Parathyroid adenoma (tissue), 2 donors: ENCODE measurements at regions not wholly inside any gene's neighbourhood (a gene's known extent, or its start where the extent isn't known, plus 50 kb on each side); places are given as distances from the start of the nearest gene placed in this dataset.
"Not testable (repeated sequence)": the region's sequence is repeated elsewhere in the genome, so short reads cannot be mapped to it uniquely, and the experiment has no call there.

Experiments used
- H2AFZ ChIP-seq: fragments of 300-600 bp; sonication (generic); one replicate; pipeline ENCODE4 v1.7.0; 2017; ENCODE audit warnings: antibody characterized with exemption, mild to moderate bottlenecking
- H3K27ac ChIP-seq: fragments of 300-600 bp; sonication (generic); one replicate; pipeline ENCODE4 v1.7.0; 2017
- H3K27me3 ChIP-seq: fragments of 300-600 bp; sonication (generic); one replicate; pipeline ENCODE4 v1.7.0; 2017; ENCODE audit warnings: low read length; ENCODE audit not compliant: control insufficient read depth, insufficient read depth
- H3K36me3 ChIP-seq: fragments of 300-600 bp; sonication (generic); one replicate; pipeline ENCODE4 v1.7.0; 2017; ENCODE audit warnings: low read length; ENCODE audit not compliant: control insufficient read depth, insufficient read depth
- H3K4me1 ChIP-seq: fragments of 300-600 bp; sonication (generic); one replicate; pipeline ENCODE4 v1.7.0; 2017; ENCODE audit warnings: control low read depth
- H3K4me2 ChIP-seq: fragments of 300-600 bp; sonication (generic); one replicate; pipeline ENCODE4 v1.7.0; 2017; ENCODE audit warnings: low read length
- H3K4me3 ChIP-seq: fragments of 300-600 bp; sonication (generic); one replicate; pipeline ENCODE4 v1.7.0; 2017; ENCODE audit warnings: low read depth, low read length
- H3K79me2 ChIP-seq: fragments of 300-600 bp; sonication (generic); one replicate; pipeline ENCODE4 v1.7.0; 2017; ENCODE audit warnings: control low read depth
- H3K9ac ChIP-seq: fragments of 300-600 bp; sonication (generic); one replicate; pipeline ENCODE4 v1.7.0; 2017; ENCODE audit warnings: mild to moderate bottlenecking
- H3K9me3 ChIP-seq: fragments of 300-600 bp; sonication (generic); one replicate; pipeline ENCODE4 v1.7.0; 2017; ENCODE audit warnings: low read length; ENCODE audit not compliant: control insufficient read depth
- CTCF ChIP-seq: fragments of 300-600 bp; sonication (generic); IDR thresholded peaks from one replicate; pipeline ENCODE4 v1.7.0; 2017; ENCODE audit warnings: antibody characterized with exemption, mild to moderate bottlenecking
- donor health status: primary hyperparathyroidism.

- Histone ChIP-seq H3K27ac (no peak overlapping the region), H3K4me1 (no peaks in the 10 kb centered on the region), H3K79me2 (no peaks in the 10 kb centered on the region), H3K4me2 (no peak overlapping the region), H3K27me3 (no peaks in the 10 kb centered on the region), H2AFZ (no peak overlapping the region), H3K4me3 (no peak overlapping the region), H3K9ac (no peak overlapping the region), H3K36me3 (no peaks in the 10 kb centered on the region), H3K9me3 (no peaks in the 10 kb centered on the region)
- no peak for TF ChIP-seq CTCF
These were observed 255.9 kb downstream of the C11orf87 start for GRCh38 chr11:109677876-109678275.

- Histone ChIP-seq H3K36me3 (no peaks in the 10 kb centered on the region), H3K9me3 (no peaks in the 10 kb centered on the region), H3K27me3 (no peaks in the 10 kb centered on the region), H3K4me1 (no peaks in the 10 kb centered on the region), H2AFZ (no peak overlapping the region), H3K9ac (no peak overlapping the region), H3K4me2 (no peak overlapping the region), H3K27ac (no peak overlapping the region), H3K4me3 (no peak overlapping the region), H3K79me2 (no peaks in the 10 kb centered on the region)
- TF ChIP-seq CTCF = no peak
These were observed 258.1 kb downstream of the C11orf87 start for GRCh38 chr11:109680127-109680526.

DNA sequence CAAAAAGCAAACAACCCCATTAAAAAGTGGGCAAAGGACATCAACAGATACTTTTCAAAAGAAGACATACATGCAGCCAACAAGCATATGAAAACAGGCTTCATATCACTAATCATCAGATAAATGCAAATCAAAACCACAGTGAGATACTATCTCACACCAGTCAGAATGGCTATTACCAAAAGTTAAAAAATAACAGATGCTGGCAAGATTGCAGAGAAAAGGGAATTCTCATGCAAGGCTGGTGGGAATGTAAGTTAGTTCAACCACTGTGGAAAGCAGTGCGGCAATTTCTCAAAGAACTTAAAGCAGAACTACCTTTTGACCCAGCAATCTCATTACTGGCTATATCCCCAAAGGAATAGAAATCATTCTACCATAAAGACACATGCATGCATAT, 260.8 kb downstream of the C11orf87 start:
- not testable (repeated sequence) for H3K4me3 ChIP-seq, H2AFZ ChIP-seq, H3K9me3 ChIP-seq, H3K4me2 ChIP-seq, H3K9ac ChIP-seq, H3K79me2 ChIP-seq, H3K4me1 ChIP-seq, H3K36me3 ChIP-seq, H3K27me3 ChIP-seq, H3K27ac ChIP-seq

DNA sequence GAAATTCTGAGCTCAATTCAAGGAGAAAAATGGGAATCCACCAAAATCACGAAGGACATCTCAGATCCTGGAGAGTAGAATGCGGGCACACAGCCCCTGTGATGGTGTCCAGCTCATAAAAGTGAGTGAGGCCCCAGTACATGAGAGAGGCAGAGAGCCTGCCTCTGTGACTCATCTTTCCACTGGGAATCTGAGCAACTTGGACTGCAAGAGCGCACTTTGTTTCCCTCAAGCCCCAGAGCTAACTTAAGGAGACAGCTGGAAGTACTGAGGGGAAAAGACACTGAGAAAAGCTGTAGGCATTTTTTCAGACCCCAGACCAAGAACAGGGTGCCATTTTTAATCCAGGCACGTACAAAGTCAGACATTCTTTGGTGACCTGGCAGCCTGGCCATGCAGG, 273.7 kb downstream of the C11orf87 start:
- no peaks in the 10 kb centered on the region for H3K9me3 ChIP-seq
- H3K4me1 ChIP-seq = no peaks in the 10 kb centered on the region
- TF ChIP-seq CTCF = no peak
- no peak overlapping the region for H3K27ac ChIP-seq
- H3K27me3 ChIP-seq = no peaks in the 10 kb centered on the region
- H3K4me3 ChIP-seq = no peak overlapping the region
- no peak overlapping the region for H2AFZ ChIP-seq
- H3K9ac ChIP-seq = no peak overlapping the region
- H3K4me2 ChIP-seq = no peak overlapping the region
- H3K36me3 ChIP-seq = no peaks in the 10 kb centered on the region
- no peaks in the 10 kb centered on the region for H3K79me2 ChIP-seq

DNA sequence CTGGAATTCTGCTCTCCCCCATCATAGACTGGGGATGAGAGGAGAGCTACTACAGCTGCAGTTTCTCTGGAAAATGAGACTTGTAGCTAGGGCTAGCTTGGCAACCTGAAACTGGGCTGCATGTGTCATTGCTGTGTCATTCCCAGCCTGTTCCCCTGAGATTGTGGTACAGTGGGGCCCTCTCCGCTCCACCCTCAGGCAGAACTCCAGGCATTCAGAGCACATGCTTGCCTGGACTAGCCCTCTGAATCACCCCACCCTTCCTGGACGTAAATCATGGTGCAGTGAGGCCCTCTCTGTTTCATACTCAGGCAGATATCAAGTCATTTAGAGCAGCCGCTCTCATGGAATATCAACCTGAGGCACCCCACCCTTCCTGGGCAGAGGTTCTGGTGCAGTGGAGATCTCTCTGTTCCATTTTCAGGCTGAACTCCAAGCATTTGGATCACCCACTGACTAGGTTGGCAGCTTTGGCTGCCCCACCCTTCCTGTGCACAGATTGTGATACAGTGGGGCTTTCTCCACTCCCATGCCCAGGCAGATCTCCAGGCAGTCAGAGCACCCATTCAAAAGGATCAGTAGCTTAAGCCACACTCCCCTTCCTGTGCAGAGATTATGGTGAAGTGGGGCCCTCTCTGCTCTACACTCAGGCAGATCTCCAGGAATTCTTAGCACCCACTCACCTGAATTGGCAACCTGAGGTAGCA, 274.4 kb downstream of the C11orf87 start:
- Histone ChIP-seq H3K9me3 (no peaks in the 10 kb centered on the region), H3K4me2 (no peak overlapping the region), H3K9ac (no peak overlapping the region), H3K27me3 (no peaks in the 10 kb centered on the region), H3K4me1 (no peaks in the 10 kb centered on the region), H3K36me3 (no peaks in the 10 kb centered on the region), H3K79me2 (no peaks in the 10 kb centered on the region), H3K4me3 (no peak overlapping the region), H3K27ac (no peak overlapping the region), H2AFZ (no peak overlapping the region)
- TF ChIP-seq CTCF = no peak
